GM23248 (cell line): ENCODE measurements at regions not wholly inside any gene's neighbourhood (a gene's known extent, or its start where the extent isn't known, plus 50 kb on each side); places are given as distances from the start of the nearest gene placed in this dataset.

Source experiments
- EZH2 ChIP-seq: fragments of 200-600 bp; sonication (generic); IDR thresholded peaks from 2 replicates; pipeline ENCODE4 v1.6.1; 2018; ENCODE audit warnings: antibody characterized with exemption, mild to moderate bottlenecking; ENCODE audit not compliant: insufficient read depth, poor library complexity, severe bottlenecking
- EZH2phosphoT487 ChIP-seq: fragments of 200-600 bp; sonication (generic); IDR thresholded peaks from 2 replicates; pipeline ENCODE4 v1.6.1; 2018; ENCODE audit warnings: antibody characterized with exemption, moderate library complexity, mild to moderate bottlenecking, low read depth; ENCODE audit not compliant: insufficient read depth

DNA sequence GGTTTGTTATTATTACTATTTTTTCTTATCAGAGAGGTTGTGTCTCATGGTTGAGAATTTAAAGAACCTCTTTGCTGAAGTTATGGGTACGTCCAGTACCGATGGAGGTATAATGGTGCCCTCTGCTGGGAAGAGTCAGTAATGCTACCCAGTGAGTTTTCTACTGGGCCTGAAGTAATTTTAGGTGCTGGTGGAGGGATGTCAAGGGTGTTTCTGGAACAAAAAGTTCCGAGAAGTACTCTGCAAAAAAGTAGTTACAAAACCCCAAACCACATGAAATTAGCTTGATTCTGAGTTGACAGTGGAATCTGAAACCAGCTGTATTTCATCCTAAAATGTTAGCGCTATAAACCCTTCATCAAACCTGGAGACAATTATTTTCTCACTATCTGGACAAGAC lies 102.5 kb upstream of the MID1 start:
- TF ChIP-seq EZH2 (no peak), EZH2phosphoT487 (no peak)
